CD4-positive, alpha-beta T cell (primary cell): ENCODE measurements at regions not wholly inside any gene's neighbourhood (a gene's known extent, or its start where the extent isn't known, plus 50 kb on each side); places are given as distances from the start of the nearest gene placed in this dataset.

Experiments
- ATAC-seq: fragments of 200-7000 bp; cut with Tn5 transposase; one replicate; pipeline ENCODE4 v1.10.0; 2022; ENCODE audit warnings: mild to moderate bottlenecking; ENCODE audit not compliant: poor library complexity
- CTCF ChIA-PET: fragments of 350-600 bp; sonication (Branson Sonifier 250); formaldehyde crosslinking; loops from one replicate; lab custom pipeline; 2021; ENCODE audit warnings: antibody characterized with exemption, inconsistent platforms; lab: Charles Lee
- POLR2A ChIA-PET: fragments of 350-600 bp; sonication (Branson Sonifier 250); formaldehyde crosslinking; loops from one replicate; lab custom pipeline; 2021; ENCODE audit warnings: antibody characterized with exemption, inconsistent platforms; lab: Charles Lee
- DNase-seq, 14 experiments: peaks; one replicate each; pipeline ENCODE4 v3.0.0-alpha.2; 2013 to 2020; ENCODE audit warnings: mixed read lengths in 2 of 14
- H3K27ac ChIP-seq, 2 donors: one replicate each; pipeline versions ENCODE4 v1.5.1 to v1.7.0; 2013; ENCODE audit warnings: low read length in 2 of 2, low read depth in 1 of 2, mild to moderate bottlenecking in 1 of 2
- H3K27me3 ChIP-seq, 2 experiments: 1 replicate in 1 of 2; 2 replicates in 1 of 2; pipeline versions ENCODE4 v1.6.1 to v1.7.0; 2013; ENCODE audit warnings: low read length in 2 of 2, control low read depth in 1 of 2, mild to moderate bottlenecking in 1 of 2, moderate library complexity in 1 of 2; ENCODE audit not compliant: insufficient read depth in 2 of 2, control insufficient read depth in 1 of 2
- H3K36me3 ChIP-seq: one replicate; pipeline ENCODE4 v1.6.1; 2013; ENCODE audit warnings: low read length, control low read depth; ENCODE audit not compliant: insufficient read depth
- H3K4me1 ChIP-seq: one replicate; pipeline ENCODE4 v1.6.1; 2013; ENCODE audit warnings: low read length, control low read depth; ENCODE audit not compliant: insufficient read depth
- H3K4me3 ChIP-seq: one replicate; pipeline ENCODE4 v1.5.1; 2013; ENCODE audit warnings: mild to moderate bottlenecking, low read length, moderate library complexity
- H3K9me3 ChIP-seq, 2 experiments: 1 replicate in 1 of 2; 2 replicates in 1 of 2; pipeline versions ENCODE4 v1.6.1 to v1.7.0; 2013; ENCODE audit warnings: low read length in 2 of 2, mild to moderate bottlenecking in 2 of 2, control low read depth in 1 of 2, moderate library complexity in 1 of 2; ENCODE audit not compliant: control insufficient read depth in 1 of 2, insufficient read depth in 1 of 2
- H3K27ac Mint-ChIP-seq: one replicate; pipeline ENCODE4 v1.8.0; 2020; ENCODE audit warnings: mixed read lengths
- H3K27me3 Mint-ChIP-seq: one replicate; pipeline ENCODE4 v1.8.0; 2021; ENCODE audit warnings: mixed read lengths
- H3K36me3 Mint-ChIP-seq: one replicate; pipeline ENCODE4 v1.8.0; 2021; ENCODE audit warnings: low read depth, mixed read lengths
- H3K4me1 Mint-ChIP-seq: one replicate; pipeline ENCODE4 v1.8.0; 2021; ENCODE audit warnings: low read depth, mixed read lengths
- H3K4me3 Mint-ChIP-seq: one replicate; pipeline ENCODE4 v1.8.0; 2020; ENCODE audit warnings: mild to moderate bottlenecking, mixed read lengths
- H3K9me3 Mint-ChIP-seq: one replicate; pipeline ENCODE4 v1.8.0; 2020; ENCODE audit warnings: mixed read lengths
- CTCF ChIP-seq: fragments of 200-600 bp; IDR thresholded peaks from one replicate; pipeline ENCODE4 v1.8.0; 2022; ENCODE audit warnings: antibody characterized with exemption, mild to moderate bottlenecking
- intact Hi-C, 2 experiments: fragments of 100-400 bp; cut with DNase I in 1 of 2; cut with micrococcal nuclease in 1 of 2; formaldehyde crosslinking; loops; one replicate each; pipeline versions ENCODE4 v1.15.1 to v1.9.0; 2023 to 2025; cut with DNase I, micrococcal nuclease

- Mint-ChIP-seq H3K9me3 (peaks cover 2% of the 10 kb centered on the region), H3K36me3 (no peaks in the 10 kb centered on the region), H3K4me1 (no peaks in the 10 kb centered on the region), H3K4me3 (no peak overlapping the region), H3K27me3 (no peaks in the 10 kb centered on the region), H3K27ac (no peak overlapping the region)
- intact Hi-C loops: no loop called here
- Histone ChIP-seq H3K4me1 (no peaks in the 10 kb centered on the region), H3K36me3 (no peaks in the 10 kb centered on the region), H3K27ac (no peak overlapping the region), H3K9me3 (peaks cover 0 to 4% of the 10 kb centered on the region in 2 experiments), H3K27me3 (no peaks in the 10 kb centered on the region), H3K4me3 (no peak overlapping the region)
- DNase-seq (no peak), ATAC-seq (no peak)
- CTCF ChIA-PET: no interaction called here
- TF ChIP-seq CTCF: no peak
- POLR2A ChIA-PET: no interaction called here
Observed at GRCh38 chr13:82925114-82925513, 957.2 kb downstream of the SLITRK1 start.

- intact Hi-C loops: no loop called here
- Mint-ChIP-seq H3K4me3 (no peak overlapping the region), H3K36me3 (no peaks in the 10 kb centered on the region), H3K27me3 (no peaks in the 10 kb centered on the region), H3K4me1 (no peaks in the 10 kb centered on the region), H3K9me3 (peaks cover 2% of the 10 kb centered on the region), H3K27ac (no peak overlapping the region)
- Histone ChIP-seq H3K4me3 (no peak overlapping the region), H3K27ac (no peak overlapping the region), H3K9me3 (peaks cover 0 to 5% of the 10 kb centered on the region in 2 experiments), H3K27me3 (no peaks in the 10 kb centered on the region), H3K36me3 (no peaks in the 10 kb centered on the region), H3K4me1 (no peaks in the 10 kb centered on the region)
- TF ChIP-seq CTCF: no peak
- CTCF ChIA-PET: no interaction called here
- POLR2A ChIA-PET: no interaction called here
- no peak for DNase-seq
- ATAC-seq: no peak
Observed at GRCh38 chr13:82917984-82918383, 964.3 kb downstream of the SLITRK1 start.

GRCh38 chr13:82912564-82912963, 969.7 kb downstream of the SLITRK1 start:
- DNase-seq: no peak
- intact Hi-C loops: no loop called here
- Mint-ChIP-seq H3K36me3 (no peaks in the 10 kb centered on the region), H3K4me1 (no peaks in the 10 kb centered on the region), H3K27me3 (no peaks in the 10 kb centered on the region), H3K4me3 (no peak overlapping the region), H3K27ac (no peak overlapping the region), H3K9me3 (peaks cover 2% of the 10 kb centered on the region)
- CTCF ChIA-PET: no interaction called here
- POLR2A ChIA-PET: no interaction called here
- Histone ChIP-seq H3K27ac (no peak overlapping the region), H3K9me3 (peaks cover 0 to 5% of the 10 kb centered on the region in 2 experiments), H3K4me1 (no peaks in the 10 kb centered on the region), H3K36me3 (no peaks in the 10 kb centered on the region), H3K27me3 (no peaks in the 10 kb centered on the region), H3K4me3 (no peak overlapping the region)
- ATAC-seq: no peak
- no peak for TF ChIP-seq CTCF
